Immature natural killer cell (primary cell): ENCODE measurements at regions not wholly inside any gene's neighbourhood (a gene's known extent, or its start where the extent isn't known, plus 50 kb on each side); places are given as distances from the start of the nearest gene placed in this dataset.

ENCODE experiments used
- DNase-seq, 3 donors: peaks; one replicate each; pipeline ENCODE4 v3.0.0; 2022; ENCODE audit warnings: mixed read lengths in 1 of 3
- H3K27ac Mint-ChIP-seq, 6 donors: one replicate each; pipeline ENCODE4 v1.8.0; 2020; ENCODE audit warnings: mixed read lengths in 6 of 6, mild to moderate bottlenecking in 5 of 6, inconsistent platforms in 4 of 6, moderate library complexity in 3 of 6
- H3K27me3 Mint-ChIP-seq, 3 donors: one replicate each; pipeline ENCODE4 v1.8.0; 2020 to 2021; ENCODE audit warnings: low read depth in 3 of 3, mild to moderate bottlenecking in 3 of 3, mixed read lengths in 3 of 3, moderate library complexity in 3 of 3, inconsistent platforms in 1 of 3
- H3K36me3 Mint-ChIP-seq, 3 donors: one replicate each; pipeline ENCODE4 v1.8.0; 2020; ENCODE audit warnings: mixed read lengths in 3 of 3, inconsistent platforms in 2 of 3, mild to moderate bottlenecking in 2 of 3
- H3K4me1 Mint-ChIP-seq, 2 donors: one replicate each; pipeline ENCODE4 v1.8.0; 2020; ENCODE audit warnings: inconsistent platforms in 2 of 2, mild to moderate bottlenecking in 2 of 2, mixed read lengths in 2 of 2, moderate library complexity in 1 of 2
- H3K4me3 Mint-ChIP-seq, 5 donors: one replicate each; pipeline ENCODE4 v1.8.0; 2020; ENCODE audit warnings: mild to moderate bottlenecking in 5 of 5, mixed read lengths in 5 of 5, inconsistent platforms in 3 of 5, moderate library complexity in 3 of 5
- H3K9me3 Mint-ChIP-seq, 6 donors: one replicate each; pipeline ENCODE4 v1.8.0; 2020; ENCODE audit warnings: mild to moderate bottlenecking in 6 of 6, mixed read lengths in 6 of 6, inconsistent platforms in 4 of 6, moderate library complexity in 3 of 6

DNA sequence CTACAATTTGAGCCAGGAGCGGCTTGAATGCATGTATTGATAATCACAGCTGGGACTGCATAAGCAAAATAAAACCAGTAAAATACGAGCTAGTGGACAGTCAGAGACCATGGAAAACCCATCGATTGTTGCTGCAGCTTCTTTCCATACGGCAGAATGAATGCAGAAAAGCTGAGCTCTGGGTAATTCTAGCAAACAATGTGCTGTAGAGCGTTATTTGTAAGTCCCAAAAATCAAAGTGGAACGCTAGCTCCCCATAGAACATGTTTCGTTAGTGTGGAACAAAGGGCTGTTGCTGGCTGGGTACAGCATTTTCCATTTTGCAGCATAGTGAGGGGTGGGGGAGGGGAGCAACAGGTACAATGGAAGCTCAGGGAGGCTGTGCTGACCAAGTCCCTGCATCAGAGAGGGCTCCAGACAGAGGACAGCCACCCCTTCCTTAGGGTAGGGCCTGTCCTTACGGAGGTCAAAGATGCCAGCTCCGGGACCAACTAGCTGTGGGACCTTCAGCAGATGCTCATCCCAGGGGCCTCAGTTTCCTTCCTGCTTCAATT lies 74.1 kb downstream of the BOD1L2 start:
- no peak overlapping the region for H3K4me3 Mint-ChIP-seq
- H3K4me1 Mint-ChIP-seq: no peaks in the 10 kb centered on the region
- no peak overlapping the region for H3K27ac Mint-ChIP-seq
- H3K9me3 Mint-ChIP-seq: peaks cover 0 to 7% (median 0%) of the 10 kb centered on the region in 6 donors
- H3K36me3 Mint-ChIP-seq: no peaks in the 10 kb centered on the region
- no peak for DNase-seq
- H3K27me3 Mint-ChIP-seq: no peaks in the 10 kb centered on the region

DNA sequence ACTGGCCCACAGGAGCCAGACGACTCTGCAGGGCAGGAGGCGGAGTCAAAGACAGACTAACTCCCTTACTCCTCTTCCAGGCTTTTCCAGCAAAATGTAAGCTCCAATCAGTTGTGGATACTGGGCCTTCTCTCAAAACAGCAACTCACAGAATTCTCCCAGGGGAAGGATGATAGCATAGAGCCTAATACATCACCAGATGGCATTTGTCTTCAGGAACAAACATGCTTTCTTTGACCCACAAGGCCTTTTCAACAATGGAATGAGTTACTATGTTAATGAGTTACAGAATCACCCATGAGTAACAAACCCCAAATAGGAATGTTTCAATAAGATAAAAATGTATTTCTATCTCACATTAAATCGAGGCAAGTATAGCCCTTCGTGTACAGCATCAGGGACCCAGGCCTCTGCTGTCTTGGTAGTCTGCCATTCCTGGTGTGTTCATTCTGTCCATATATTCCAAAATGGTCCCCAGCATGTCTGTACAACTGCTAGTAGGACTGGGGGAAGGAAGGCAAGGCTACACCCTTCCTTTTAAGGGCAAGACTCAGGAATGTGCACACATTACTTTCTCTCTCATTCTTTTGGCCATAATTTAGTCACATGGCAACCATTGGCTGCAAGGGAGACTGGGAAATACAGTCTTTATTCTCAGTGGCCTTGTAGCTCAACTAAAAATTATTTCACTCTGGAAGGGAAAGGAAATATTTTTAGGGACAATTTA lies 76.4 kb downstream of the BOD1L2 start:
- no peak overlapping the region for H3K4me3 Mint-ChIP-seq
- H3K36me3 Mint-ChIP-seq: no peaks in the 10 kb centered on the region
- H3K4me1 Mint-ChIP-seq: no peaks in the 10 kb centered on the region
- no peak overlapping the region for H3K27ac Mint-ChIP-seq
- H3K9me3 Mint-ChIP-seq: peaks cover 0 to 3% (median 0%) of the 10 kb centered on the region in 6 donors
- peaks cover 0 to 2% (median 0%) of the 10 kb centered on the region in 3 donors for H3K27me3 Mint-ChIP-seq
- DNase-seq: no peak

DNA sequence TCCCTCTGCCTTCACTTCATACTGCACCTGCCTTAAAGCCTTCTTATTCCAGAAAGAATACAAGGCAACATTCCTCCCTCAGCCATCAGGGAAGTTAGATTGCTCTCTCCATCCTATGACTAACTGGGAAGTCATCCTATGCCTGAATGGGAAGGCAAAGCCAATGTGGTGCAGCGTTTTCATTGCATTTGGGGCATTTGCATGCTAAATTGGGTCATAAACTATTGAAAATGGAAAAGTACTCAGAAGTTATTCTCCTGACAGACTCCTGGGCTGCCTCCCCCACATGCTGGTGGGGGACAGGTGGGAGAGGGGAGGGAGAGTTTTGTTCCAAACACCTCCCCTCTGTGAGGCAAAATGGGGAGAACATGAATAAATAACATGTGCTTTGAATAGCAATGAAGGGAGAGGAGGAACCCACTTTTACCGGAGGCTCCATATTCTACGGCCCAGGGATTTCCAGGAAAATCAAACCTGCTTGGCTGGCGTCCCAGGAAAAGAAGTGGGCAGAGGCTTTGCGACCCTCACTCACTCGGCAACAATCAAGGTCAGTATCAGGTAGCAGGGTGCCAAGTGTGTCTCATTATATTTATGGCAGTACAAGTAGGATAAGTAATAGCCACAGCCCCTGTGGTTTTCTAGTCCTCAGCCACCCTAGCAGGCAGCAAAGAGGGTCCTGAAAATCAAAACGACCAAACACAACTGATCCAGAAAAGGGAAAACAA lies 84.1 kb downstream of the BOD1L2 start:
- Mint-ChIP-seq H3K9me3 (peaks cover 0 to 7% (median 0%) of the 10 kb centered on the region in 6 donors), H3K4me1 (no peaks in the 10 kb centered on the region), H3K27ac (no peak overlapping the region), H3K27me3 (peaks cover 0 to 5% (median 2%) of the 10 kb centered on the region in 3 donors), H3K4me3 (no peak overlapping the region), H3K36me3 (no peaks in the 10 kb centered on the region)
- DNase-seq: no peak

DNA sequence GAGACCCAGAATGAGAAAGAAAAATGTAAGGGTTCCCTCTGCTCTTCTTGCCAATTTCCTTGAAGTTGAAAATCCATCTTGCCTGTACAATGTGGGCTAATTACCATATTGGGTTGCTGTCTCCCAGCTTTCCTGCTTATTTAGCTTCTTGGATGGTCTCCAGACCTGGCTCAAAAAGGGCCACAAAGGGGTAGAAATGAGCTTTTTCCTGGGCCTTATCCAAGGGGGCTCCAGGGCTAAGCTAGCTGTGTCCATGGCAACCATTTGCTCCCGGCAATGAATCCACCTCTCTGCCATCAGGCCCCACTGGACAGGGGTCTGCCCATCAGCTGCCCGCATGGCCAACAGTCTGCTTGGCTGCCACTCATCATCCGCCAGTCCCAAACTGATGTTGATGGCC lies 85.0 kb downstream of the BOD1L2 start:
- no peak overlapping the region for H3K4me3 Mint-ChIP-seq
- no peak for DNase-seq
- no peak overlapping the region for H3K27ac Mint-ChIP-seq
- H3K27me3 Mint-ChIP-seq: peaks cover 0 to 3% (median 2%) of the 10 kb centered on the region in 3 donors
- no peaks in the 10 kb centered on the region for H3K4me1 Mint-ChIP-seq
- H3K36me3 Mint-ChIP-seq: no peaks in the 10 kb centered on the region
- H3K9me3 Mint-ChIP-seq: peaks cover 0 to 7% (median 0%) of the 10 kb centered on the region in 6 donors

DNA sequence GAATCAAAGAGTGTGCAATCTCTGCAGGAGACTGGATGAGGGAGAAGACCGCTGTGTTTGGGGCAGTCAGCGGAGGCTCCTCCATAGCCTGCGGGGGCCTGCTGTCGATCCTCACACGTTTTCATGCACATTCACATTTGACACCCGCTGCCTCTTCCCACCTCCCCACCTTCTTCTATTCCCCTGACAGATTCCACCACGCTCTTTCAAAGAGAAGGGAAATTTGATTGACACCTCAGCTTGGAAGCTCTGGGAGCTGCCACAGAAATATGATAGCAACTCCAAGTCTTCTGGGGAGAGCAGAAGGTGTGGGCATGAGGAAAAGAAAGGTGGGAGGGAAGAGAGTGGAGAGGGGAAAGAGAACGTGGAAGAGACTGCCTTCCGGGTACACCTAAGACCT lies 87.5 kb downstream of the BOD1L2 start:
- no peaks in the 10 kb centered on the region for H3K4me1 Mint-ChIP-seq
- no peak overlapping the region for H3K4me3 Mint-ChIP-seq
- H3K27ac Mint-ChIP-seq: no peak overlapping the region
- H3K36me3 Mint-ChIP-seq: no peaks in the 10 kb centered on the region
- H3K9me3 Mint-ChIP-seq: peaks cover 0 to 7% (median 0%) of the 10 kb centered on the region in 6 donors
- H3K27me3 Mint-ChIP-seq: peaks cover 1 to 2% (median 2%) of the 10 kb centered on the region in 3 donors
- no peak for DNase-seq

DNA sequence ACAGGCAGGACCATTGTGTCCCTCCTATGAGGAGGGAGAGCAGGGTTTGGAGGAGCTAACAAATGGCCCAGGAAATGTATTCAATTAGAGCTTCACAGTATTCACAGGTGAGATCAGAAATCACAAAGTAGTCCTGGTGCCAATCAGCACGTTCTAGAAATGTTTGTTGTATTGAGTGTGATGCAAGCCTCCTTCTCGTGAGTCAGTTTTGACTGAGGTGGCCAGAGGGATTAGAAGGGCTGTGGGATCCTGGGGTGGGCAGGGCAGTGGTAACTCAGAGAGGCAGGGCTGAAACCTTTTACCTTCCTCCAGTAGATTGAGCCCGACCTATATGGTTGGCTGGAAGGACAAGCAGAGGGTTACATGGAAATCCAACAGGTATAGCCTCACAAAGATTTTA lies 95.0 kb downstream of the BOD1L2 start:
- DNase-seq: no peak
- Mint-ChIP-seq H3K9me3 (peaks cover 0 to 2% (median 0%) of the 10 kb centered on the region in 6 donors), H3K36me3 (no peaks in the 10 kb centered on the region), H3K27me3 (peaks cover 2 to 8% (median 7%) of the 10 kb centered on the region in 3 donors), H3K27ac (no peak overlapping the region), H3K4me1 (no peaks in the 10 kb centered on the region), H3K4me3 (no peak overlapping the region)

DNA sequence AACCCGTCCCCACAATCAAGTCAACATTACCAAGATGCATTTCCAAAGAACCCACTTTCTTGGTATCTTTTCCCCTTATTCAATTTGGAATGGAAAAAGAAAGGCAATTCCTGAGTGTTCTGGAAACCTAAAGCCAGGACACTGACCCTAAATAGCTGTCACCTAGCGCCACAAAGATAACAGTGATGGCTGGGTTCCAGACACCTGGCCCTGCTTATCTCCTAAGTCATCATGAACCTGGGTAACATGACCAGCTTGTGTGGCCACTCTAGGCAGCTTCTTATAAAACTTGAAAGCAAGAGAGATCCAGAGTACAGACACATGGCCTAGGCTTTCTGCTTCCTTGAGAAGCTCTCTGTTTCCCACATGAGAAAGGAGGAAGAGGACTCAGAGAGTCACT lies 95.4 kb downstream of the BOD1L2 start:
- DNase-seq: no peak
- no peak overlapping the region for H3K4me3 Mint-ChIP-seq
- no peak overlapping the region for H3K27ac Mint-ChIP-seq
- peaks cover 2 to 8% (median 7%) of the 10 kb centered on the region in 3 donors for H3K27me3 Mint-ChIP-seq
- H3K4me1 Mint-ChIP-seq: no peaks in the 10 kb centered on the region
- H3K9me3 Mint-ChIP-seq: peaks cover 0 to 2% (median 0%) of the 10 kb centered on the region in 6 donors
- H3K36me3 Mint-ChIP-seq: no peaks in the 10 kb centered on the region

DNA sequence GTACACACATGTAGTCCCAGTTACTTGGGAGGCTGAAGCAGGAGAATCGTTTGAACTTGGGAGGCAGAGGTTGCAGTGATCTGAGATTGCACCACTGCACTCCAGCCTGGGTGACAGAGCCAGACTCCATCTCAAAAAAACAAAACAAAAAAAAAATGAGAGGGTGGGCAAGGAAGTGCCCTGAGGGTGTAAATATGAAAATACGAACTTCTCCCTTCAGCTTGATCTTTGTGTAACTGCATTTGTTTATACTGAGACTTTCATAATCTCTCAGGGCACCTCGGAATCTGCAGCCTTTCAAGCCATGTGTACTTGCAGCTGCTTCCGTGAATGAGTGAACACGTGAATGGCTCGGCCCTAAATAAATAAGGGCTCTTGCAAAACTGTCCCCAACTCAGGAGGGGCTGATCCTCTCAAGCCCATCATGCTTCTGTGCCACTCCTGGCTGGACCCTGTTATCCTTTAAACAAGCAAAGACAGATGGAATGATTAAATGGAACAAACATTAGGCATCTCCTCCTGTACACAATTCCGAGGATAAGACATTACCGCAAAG lies 96.8 kb downstream of the BOD1L2 start:
- no peak for DNase-seq
- Mint-ChIP-seq H3K4me3 (no peak overlapping the region), H3K27ac (no peak overlapping the region), H3K9me3 (no peaks in the 10 kb centered on the region), H3K4me1 (no peaks in the 10 kb centered on the region), H3K27me3 (peaks cover 2 to 12% (median 7%) of the 10 kb centered on the region in 3 donors), H3K36me3 (no peaks in the 10 kb centered on the region)

DNA sequence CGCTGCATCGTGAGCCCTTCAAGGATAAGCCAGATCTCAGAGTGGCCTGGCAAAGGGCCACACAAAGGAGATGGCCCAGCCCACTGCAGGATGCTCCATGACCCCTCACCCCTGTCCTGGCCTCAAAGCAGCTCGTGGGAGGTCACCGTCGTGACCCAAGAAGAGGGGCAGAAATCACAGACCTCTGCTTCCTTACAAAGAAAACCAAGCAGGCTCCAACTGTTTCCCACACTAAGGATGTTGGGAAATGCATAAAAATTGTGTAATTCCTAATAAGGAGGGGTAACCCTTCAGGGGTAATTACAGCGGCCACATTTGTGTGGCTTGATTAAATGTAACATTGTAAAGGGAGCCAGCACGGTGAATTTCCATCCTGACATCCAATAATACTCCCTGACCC lies 102.3 kb downstream of the BOD1L2 start:
- H3K4me1 Mint-ChIP-seq: no peaks in the 10 kb centered on the region
- peaks cover 0 to 8% (median 4%) of the 10 kb centered on the region in 3 donors for H3K27me3 Mint-ChIP-seq
- H3K9me3 Mint-ChIP-seq: no peaks in the 10 kb centered on the region
- no peaks in the 10 kb centered on the region for H3K36me3 Mint-ChIP-seq
- DNase-seq: no peak
- no peak overlapping the region for H3K4me3 Mint-ChIP-seq
- H3K27ac Mint-ChIP-seq: no peak overlapping the region

DNA sequence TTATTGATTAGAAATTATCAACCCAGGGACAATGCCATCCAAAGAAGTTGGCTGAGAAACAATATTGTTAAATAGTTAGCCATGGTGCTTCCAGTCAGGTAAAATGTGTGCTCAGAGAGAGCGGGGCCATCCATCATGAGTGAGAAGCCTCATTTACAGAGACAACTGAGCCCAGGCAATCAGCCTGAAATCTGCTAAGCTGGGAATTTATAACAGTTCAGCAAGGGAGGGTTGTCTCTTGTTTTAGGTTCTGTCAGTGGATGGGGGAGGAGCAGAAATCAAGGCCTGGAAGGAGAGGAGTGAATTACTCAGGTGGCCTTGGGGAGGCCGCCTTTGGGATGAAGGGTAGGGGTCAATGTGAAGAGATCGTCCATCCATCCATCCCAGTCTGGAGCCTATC lies 102.5 kb upstream of the ST8SIA3 start:
- no peaks in the 10 kb centered on the region for H3K4me1 Mint-ChIP-seq
- H3K36me3 Mint-ChIP-seq: no peaks in the 10 kb centered on the region

DNA sequence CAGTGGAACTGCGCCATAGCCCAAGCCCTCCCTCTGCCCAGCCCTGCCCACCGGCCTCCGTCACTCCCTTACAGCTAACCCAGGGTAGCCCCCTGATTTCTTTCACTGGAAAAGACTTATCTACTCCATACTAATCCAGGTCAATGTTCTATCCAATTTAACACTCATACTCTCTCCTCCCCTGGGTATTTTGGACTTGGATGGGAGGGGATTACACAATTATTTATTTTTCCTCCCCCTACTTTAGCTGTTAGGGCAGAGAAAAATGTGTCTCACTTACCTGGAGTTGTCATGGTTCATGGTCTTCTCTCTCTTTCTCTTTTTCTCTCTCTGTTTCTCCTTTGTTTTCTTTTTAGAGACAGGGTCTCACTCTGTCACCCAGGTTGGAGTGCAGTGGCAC lies 100.6 kb upstream of the ST8SIA3 start:
- Mint-ChIP-seq H3K36me3 (no peaks in the 10 kb centered on the region), H3K4me3 (no peak overlapping the region), H3K4me1 (no peaks in the 10 kb centered on the region), H3K27ac (no peak overlapping the region), H3K27me3 (peaks cover 0 to 5% (median 4%) of the 10 kb centered on the region in 3 donors), H3K9me3 (no peaks in the 10 kb centered on the region)
- no peak for DNase-seq

More for the DNA sequence above, 102.5 kb upstream of the ST8SIA3 start:
- no peak overlapping the region for H3K4me3 Mint-ChIP-seq
- no peak overlapping the region for H3K27ac Mint-ChIP-seq
- no peak for DNase-seq
- peaks cover 0 to 8% (median 4%) of the 10 kb centered on the region in 3 donors for H3K27me3 Mint-ChIP-seq
- no peaks in the 10 kb centered on the region for H3K9me3 Mint-ChIP-seq

DNA sequence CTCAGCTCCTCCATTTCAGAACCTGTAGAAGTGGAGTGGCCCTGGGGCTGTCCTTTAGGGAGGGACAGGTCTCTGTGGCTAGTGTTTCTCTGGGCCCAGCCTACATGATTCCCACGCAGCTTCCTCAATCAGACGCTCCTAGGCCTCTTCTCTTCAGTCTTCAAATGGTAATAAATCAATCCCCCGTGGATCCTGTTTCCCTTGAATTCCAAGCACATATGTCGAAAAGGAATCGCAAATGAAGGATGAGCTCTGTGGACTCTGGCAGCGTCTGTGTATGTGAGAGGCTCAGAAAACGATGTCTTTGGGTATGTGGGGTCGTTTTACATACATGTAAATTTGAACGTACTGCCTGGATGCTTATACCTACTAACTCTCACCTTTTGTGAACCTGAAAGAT lies 98.5 kb upstream of the ST8SIA3 start:
- Mint-ChIP-seq H3K36me3 (no peaks in the 10 kb centered on the region), H3K9me3 (peaks cover 0 to 3% (median 0%) of the 10 kb centered on the region in 6 donors), H3K27ac (no peak overlapping the region), H3K4me3 (no peak overlapping the region), H3K4me1 (no peaks in the 10 kb centered on the region), H3K27me3 (peaks cover 0 to 2% (median 0%) of the 10 kb centered on the region in 3 donors)
- DNase-seq: no peak

DNA sequence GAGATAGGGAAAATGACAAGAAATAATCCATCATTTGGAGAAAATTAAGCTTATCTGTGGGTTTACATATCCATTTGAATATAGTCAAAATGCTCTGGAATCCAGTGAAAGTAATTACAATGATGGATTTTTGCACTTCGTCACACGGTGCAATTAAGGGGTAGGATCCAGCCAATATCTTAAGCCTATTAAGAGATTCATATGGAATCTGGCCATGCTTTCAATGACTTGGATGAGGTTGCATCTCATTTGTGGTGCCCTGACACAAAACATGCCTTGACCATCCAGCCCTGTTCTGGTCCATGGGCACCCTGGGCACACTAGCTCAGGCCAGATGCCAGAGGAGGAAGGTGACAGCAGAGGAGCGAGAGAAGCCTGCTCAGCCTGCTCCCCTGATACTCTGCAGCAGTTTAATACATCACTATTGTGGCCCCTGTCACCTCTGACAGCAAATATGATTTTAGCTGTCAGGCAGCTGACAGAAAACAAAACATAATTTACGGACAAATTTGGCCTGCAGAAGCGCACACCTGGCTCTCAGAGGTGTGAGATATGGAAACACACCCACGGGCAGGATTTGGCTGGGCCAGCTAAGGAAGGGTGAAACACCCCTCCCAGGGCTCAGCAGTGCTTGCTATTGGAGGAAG lies 94.1 kb upstream of the ST8SIA3 start:
- Mint-ChIP-seq H3K36me3 (no peaks in the 10 kb centered on the region), H3K4me3 (no peak overlapping the region), H3K27ac (no peak overlapping the region), H3K4me1 (no peaks in the 10 kb centered on the region), H3K9me3 (peaks cover 0 to 7% (median 2%) of the 10 kb centered on the region in 6 donors), H3K27me3 (peaks cover 0 to 4% (median 2%) of the 10 kb centered on the region in 3 donors)
- no peak for DNase-seq
